DMS53 treated with DMSO at 0.1 percent for 48 hours (cell line): ENCODE measurements at regions not wholly inside any gene's neighbourhood (a gene's known extent, or its start where the extent isn't known, plus 50 kb on each side); places are given as distances from the start of the nearest gene placed in this dataset.

Experiments used
- DNase-seq: peaks from one replicate; lab custom pipeline; 2025; ENCODE audit not compliant: unreplicated experiment; lab: John Stamatoyannopoulos, UW

DNA sequence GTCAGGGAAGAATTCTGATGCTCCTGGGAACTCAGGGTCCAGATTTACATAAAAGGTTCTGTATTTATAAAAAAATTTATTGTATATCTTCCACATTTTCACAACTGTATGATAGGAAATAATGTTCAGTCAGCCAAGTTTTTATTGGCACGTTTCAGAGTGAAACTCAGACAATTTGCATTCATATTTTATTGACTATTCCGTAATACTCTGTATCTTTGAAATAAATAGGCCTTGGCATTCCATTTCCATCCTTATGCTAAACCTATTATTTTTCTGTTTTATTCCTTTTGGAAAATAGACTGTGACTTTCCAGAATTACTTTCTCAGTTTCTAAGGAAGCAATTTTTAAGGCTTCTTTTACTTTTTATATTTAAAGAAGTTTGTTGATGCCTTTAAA is 329.0 kb downstream of the OLFM3 start:
- no peak for DNase-seq

DNA sequence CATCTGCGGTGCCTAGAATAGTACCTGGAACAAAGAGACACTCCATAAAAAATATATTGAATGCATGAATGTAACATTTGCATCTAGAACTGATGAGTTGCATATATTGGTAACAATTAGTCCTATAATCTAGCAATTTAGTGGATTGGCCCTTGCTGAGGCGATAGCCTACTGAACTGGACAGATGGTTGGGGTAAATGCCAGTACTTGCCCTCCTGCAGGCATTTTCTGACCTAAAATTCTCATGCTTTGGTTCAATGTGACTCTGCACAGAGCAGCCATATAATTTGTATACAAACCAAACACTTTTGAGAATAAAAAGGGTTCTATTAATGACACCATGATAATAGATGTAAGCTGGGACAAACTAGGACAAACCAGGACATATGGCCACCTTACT is 313.6 kb downstream of the OLFM3 start:
- DNase-seq: no peak

DNA sequence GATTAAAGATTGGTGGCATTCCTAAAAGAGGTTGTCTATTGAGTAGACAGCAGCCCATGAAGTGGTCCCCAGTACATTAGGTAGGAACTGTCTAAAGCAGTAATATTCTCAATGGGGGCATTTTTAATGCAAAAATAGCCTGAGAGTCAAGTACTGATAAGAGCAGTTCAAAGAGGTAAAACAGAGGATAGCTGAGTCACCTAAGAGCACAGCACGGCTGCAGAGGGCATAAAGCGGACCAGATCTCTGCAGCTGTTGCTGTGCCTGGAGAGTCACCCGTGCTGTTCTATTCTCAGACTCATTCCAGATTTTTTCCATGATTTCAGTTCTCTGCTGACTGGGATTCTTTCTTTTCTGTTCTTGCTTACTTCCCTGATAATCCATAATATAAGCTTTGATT is 313.2 kb downstream of the OLFM3 start:
- DNase-seq: no peak

DNA sequence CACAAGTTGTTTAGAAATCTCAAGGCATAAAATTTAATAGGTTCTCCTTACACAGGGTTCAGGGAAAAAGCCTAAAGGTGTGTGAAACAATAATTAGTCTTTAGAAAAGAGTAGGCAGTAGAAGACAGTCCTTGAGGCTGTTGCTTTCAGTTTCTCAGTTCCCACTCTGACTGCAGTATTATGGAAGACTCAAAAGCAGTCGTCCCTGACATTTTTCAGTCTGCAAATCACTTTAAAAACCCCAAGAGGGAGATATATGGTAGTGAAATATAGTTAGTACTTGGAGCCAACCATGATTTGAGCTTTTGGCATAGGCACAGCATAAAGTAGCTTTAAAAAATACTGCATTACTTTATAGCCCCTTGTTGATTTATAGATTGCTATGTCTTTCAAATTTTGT is 299.7 kb downstream of the OLFM3 start:
- DNase-seq: peak; percentile 35

DNA sequence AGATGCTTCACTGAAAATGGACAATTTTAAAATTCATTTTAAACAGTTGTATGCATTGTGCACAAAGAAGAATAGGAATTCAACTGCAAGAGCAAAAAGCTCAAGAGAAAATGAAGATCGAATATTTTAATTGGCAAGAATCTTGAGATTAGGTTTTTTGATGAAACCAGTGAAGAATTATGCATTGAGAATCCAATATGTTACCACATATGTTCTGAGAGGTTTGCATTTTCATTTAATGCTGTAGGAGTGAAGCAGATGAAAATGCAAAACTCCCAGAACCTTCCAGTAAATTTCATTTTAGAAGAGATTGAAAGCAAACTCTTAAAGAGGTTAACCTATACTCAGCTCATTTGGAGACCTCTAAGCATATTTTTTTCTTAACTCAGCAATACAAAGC is 298.0 kb downstream of the OLFM3 start:
- no peak for DNase-seq

DNA sequence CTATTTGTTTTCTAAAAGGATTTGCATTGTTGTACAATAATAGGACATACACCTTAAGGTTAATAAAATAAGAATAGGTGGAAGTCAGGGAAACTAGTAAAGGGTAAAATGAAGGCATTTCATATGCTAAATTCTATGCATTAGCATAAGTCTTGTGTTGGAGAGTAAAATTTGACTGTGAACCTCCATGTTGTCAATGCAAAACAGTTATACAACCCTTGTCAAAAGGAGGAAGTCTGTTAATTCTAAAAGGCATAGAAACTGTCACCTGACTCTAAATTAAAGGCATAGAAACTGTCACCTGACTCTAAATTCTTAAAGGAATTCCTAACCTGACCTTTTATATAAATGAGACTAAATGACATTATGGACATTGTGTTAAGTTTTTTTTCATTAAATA is 291.8 kb downstream of the OLFM3 start:
- DNase-seq: no peak

DNA sequence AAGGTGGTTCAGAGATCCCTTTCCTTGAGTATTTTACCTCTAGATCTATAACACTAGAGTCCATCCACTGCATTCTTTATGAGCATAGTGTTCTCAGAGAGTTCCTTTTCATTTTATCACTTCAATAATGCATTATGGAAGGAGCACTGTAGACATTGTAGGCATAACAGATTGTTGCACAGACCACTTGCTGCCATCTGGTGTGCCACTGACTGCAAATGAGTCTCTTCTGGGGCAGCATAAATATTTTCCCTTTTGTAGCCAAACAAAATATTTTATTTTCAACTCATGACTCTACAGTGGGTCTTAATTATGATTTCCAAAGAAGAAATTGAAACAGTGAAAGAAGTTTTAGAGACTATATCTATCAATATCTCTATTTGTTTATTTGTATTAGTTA is 290.4 kb downstream of the OLFM3 start:
- no peak for DNase-seq

DNA sequence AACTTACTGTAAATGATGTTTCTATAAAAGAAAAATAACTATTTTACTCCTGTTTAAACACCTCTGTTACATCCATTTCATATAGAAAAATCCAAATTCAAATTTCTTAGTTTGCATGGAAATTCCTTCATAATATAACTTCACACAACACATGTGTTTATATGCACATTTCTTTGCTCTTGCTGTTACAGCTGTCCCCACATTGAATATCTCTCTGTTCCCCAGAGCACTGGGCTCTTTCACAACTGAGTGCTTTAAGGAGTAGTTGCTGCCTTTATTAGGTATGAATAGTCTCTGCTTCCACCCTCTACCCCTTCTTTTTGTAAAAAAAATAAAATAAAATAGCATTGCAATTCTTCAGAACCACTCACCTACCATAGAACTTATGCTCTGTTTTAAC is 287.0 kb downstream of the OLFM3 start:
- no peak for DNase-seq

DNA sequence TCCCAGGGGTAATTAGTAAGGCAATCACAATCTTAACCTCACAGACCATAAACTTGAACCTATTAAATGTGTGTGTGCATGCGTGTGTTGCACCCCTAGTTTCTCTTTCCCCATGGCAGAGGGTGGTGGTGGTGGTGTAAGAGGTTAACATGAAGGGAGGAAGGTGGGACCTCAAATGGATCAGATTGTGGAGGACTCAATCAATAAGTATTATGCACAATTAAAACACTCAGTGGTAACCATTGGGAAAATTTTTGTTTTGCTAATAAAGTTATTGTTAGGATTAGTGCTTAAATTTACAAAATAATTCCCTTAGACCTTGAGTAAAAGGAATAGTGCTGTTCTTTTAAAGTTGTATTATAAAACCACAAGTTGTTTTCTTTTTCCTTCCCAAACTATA is 283.0 kb downstream of the OLFM3 start:
- DNase-seq: no peak

DNA sequence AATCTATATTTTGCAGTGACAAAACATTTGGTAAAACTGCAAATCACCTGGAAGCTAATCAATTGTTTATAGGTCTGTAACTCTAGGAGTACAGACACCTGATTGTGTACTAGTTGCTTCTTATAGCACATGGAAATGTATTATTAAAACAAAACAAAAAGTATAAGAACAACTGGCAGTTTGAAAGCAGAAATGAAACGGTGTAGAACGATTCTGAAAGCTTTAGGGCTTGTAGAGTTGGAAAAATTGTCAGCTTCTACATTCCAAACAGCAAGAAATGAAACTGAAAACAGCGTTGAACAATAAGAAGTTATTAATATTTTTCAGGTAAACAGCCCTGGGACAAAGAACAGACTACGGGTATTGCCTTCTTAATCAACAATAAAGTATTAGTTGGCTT is 273.3 kb downstream of the OLFM3 start:
- no peak for DNase-seq

DNA sequence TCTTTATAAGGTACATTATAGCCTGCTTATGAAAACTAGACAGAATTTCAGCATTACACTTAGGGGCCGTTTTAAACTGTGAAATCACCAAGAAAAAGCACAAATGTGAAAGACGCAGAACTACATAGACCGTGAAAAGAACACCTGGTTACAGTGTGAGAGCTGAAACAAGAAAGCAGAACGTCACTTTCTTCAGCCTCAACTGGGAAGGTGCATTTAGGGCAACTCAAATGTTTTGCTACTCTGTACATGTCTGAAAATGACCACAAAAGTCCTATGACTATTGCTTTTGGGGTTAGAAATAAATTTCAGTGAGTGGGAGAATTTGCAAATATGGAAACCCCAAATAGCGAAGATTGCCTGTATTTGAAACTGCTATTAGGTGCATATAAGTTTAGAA is 268.7 kb downstream of the OLFM3 start:
- DNase-seq: no peak

DNA sequence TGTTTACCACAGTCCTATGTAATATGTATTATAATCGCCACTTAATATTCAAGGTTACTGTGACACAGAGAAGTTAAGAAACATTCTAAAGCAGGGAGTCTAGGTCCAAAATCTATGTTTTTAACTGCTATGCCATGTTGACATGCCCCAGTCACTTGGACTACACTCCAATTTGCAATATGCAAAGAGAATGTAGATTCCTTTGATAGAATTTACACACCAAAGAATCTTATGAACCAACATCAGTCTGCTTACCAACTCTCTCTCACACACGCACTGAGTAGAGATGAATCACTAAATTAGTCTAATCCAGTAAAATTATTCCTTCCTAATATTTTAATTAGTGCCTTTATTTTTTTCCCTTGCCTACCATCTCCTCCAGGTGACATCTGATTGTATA is 266.2 kb downstream of the OLFM3 start:
- DNase-seq: no peak

DNA sequence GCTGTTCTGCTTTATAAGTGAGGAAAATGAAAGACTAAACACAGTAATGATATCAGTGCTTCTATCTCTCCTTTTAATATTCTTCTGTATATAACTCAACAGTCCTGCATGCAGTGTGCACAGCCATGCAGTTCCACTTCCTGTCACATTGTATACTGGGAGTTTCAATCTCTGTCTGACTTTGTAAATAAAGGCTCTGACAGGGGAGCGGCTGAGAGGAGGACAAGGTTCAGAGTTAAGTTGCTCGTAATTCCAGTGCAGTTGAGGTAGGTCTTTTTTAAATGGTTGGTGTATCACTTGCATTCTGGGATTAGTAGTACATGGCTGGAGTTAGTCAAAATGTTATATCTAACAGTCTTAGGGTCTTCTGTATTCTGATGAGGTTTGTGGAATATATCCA is 264.5 kb downstream of the OLFM3 start:
- DNase-seq: peak; percentile 37

DNA sequence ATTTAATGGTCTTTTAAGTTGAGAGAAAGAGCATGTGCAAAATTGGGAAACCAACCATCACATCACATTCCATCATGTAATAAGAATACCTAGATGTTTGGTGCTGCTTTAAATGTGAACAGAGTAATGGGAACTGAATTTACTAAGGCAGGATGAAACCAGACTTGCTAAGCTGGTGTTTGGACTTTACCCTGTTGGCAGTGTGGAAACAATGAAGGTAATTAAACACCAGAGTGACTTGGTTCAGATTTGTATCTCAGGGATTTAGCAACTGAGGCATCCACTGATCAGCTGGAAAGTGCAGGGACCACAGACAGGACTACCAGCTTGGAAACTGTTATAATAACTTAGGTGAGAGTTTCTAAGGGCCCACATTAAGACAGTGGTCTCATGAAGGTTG is 263.4 kb downstream of the OLFM3 start:
- DNase-seq: no peak

DNA sequence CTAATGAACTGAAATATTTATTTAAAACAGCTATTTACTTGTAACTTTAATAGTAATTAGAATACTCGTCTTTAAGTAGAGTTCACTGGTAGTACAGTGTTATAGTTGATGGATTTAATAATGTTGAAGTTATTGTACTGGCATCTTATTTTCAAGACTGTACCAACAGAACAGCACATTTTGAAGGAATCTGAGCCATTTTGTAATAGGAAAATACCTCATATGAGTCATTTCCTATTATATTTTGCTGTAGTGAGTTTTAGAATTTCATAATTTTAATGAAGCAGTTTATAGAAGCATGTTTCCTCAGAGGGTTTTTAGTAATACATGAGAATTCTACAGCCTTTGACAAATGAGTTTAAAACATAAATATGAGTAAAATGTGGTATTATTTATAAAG is 258.3 kb downstream of the OLFM3 start:
- DNase-seq: no peak

DNA sequence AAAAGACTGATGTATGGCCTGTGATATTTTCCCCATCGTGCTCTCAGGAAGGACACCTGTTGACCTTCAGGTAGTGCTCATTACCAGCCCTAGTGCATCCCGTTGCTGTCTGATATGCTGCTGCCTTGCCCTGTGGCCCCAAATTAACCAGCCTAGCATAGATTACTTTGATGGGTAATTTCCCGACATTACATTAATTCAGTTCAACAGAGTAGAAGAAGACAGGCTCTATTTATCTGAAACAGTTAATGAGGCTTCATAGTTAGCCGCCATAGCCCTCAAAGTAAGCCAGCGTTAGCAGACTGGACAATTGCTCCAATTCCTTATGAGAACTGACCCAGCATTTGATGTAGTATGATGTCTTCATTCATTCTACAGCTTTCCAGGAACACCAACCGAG is 257.6 kb downstream of the OLFM3 start:
- no peak for DNase-seq

DNA sequence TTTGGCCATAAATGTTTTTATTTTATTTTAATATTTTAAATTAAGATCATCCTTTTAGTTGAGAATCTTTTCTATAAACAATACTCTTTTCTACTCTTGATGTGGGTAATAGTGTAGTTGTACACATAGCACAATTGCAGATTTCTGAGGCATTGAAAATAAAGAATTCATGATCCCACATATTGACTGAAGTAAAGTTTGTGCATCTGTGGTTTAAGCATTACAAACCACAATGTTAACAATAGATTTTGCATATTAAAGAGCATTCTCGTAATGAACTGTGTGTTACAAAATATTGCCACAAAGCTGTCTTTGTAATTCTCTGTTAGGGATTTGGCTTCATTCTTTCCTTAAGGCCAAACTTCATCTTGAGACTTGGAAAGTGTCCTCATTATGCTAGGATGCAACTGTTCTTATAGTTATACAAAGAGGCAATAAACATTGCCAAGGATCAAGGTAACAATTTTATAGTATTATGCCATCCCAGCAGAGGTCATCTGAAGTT is 256.8 kb downstream of the OLFM3 start:
- DNase-seq: no peak

DNA sequence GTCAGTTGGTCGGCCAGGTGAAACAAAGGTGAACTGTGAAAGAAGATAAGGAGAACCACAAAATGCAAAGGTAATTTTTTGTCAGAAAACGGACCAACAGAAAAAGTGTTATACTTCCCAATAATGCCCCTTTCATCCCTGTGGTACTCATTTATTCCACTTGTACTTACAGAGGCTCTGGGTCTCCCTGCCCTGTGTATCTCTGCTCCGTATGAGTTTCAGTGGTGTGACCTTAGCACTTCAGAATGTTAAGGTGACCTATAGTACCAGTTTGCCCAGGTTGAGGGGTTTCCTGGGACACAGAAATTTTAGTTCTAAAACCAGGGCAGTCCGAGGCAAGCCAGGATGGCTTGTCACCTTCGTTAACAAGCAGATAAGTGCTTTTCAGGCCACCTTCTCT is 254.8 kb downstream of the OLFM3 start:
- DNase-seq: no peak

DNA sequence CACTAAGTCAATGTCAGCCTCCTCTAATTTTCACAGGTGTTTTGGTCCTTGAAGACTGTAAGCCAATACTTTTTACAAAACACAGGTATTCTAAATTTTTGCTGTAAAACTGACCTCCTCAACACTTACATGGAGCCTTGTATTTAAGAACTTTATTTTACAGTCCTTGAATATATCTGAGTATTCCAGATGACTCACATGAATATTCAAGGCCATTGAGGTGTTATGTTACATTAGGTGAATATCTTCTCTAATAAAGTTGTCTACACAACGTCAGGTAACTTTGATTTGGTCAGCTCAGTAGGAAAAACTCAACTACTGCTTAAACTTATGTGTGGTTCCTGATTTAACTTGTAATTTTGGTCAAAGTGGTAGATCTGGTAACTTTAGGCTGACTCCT is 254.2 kb downstream of the OLFM3 start:
- no peak for DNase-seq

DNA sequence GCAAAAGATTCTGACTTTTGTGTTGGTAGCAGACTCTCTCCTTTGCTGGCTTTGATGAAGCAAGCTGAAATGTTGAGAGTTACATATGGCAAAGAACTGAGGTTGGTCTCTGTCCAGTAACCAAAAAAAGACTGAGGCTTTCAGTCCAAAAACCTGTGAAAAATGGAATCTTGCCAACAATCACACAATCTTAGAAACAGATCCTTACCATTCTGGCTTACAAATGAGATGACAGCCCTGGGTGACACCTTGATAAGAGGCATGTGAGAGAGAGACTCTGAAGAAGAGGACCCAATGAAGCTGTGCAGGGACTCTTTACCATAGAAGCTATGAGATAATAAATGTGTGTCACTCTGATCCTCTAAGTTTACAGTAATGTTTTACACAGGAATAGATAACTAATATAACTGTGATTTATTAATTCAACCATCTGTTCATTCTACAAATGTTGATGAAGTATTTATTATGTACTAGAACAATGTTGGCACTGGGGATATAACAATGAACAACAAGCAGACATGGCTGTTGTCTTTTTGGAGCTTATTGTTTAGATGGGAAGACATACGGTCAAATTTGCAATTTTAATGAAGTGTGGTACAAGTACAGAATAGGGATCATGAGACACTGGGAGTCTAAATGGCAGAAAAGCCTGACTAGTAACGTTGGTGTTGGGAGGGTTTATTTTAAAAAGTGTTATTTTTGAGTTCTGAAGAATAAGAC is 251.0 kb downstream of the OLFM3 start:
- DNase-seq: no peak

DNA sequence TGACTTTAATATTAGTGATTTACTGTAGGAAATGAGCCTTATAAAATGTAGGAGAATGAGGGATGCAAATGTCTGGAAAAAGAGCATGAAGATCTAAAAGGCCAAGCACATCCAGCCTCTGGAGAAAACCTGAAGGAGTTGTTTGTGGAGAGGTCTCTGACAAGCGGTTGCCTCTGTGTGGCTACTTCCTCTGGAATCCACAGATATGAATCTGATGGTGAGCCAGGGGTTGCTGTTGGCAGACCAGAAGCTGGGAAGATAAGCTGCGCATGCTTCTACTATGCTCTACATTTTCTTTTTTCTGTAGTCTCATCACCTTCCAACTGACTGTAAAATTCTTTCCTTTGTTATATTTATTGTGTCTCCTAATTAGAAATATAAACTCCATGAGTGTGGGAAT is 248.6 kb downstream of the OLFM3 start:
- DNase-seq: no peak
